Esophagus squamous epithelium (tissue), 4 donors: ENCODE measurements at regions not wholly inside any gene's neighbourhood (a gene's known extent, or its start where the extent isn't known, plus 50 kb on each side); places are given as distances from the start of the nearest gene placed in this dataset.

ENCODE experiments used
- CTCF ChIP-seq, 6 experiments: fragments of 450-650 bp in 4 of 6; fragments of 200-600 bp in 2 of 6; sonication (generic) in 2 of 6; IDR thresholded peaks; one replicate each; pipeline ENCODE4 v1.5.1; 2016 to 2019; ENCODE audit warnings: antibody characterized with exemption in 6 of 6, mild to moderate bottlenecking in 4 of 6, moderate library complexity in 4 of 6
- POLR2A ChIP-seq, 4 donors: fragments of 450-650 bp; IDR thresholded peaks; one replicate each; pipeline ENCODE4 v1.6.1; 2017; ENCODE audit warnings: antibody characterized with exemption in 4 of 4, mild to moderate bottlenecking in 4 of 4, moderate library complexity in 3 of 4

DNA sequence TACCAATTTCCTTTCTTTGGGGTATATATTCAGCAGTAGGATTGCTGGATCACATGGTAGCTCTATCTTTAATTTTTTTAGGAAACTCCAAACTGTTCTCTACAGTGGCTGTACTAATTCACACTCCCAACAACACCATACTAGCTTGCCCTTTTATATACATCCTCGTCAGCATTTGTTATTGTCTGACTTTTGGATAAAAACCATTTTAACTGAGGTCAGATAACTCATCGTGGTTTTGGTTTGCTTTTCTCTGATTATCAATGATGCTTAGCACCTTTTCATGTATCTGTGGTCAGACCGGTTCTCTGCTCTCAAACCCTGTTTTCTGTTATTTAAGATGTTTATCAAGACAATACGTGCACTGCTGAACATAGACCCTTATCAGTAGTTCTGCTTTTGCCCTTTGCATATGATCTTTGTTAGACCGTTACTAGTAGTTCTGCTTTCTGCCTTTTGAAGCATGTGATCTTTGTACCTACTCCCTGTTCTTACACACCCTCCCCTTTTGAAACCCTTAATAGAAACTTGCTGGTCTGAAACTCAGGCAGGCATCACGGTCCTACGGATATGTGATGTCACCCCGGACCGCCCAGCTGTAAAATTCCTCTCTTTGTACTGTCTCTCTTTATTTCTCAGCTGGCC, 474.3 kb downstream of the RSL24D1 start:
- TF ChIP-seq CTCF (IDR thresholded peaks at IDR 0.05) (no peak), POLR2A (IDR thresholded peaks at IDR 0.05) (no peak)
